ENCODE measurements at regions not wholly inside any gene's neighbourhood (a gene's known extent, or its start where the extent isn't known, plus 50 kb on each side); places are given as distances from the start of the nearest gene placed in this dataset.

GRCh38 chr5:51472472-51472871, 89.2 kb downstream of the ISL1 start:
- no peak overlapping the region for H3K4me3 Mint-ChIP-seq
- CTCF ChIA-PET, result no interaction called here
- no peak overlapping the region for H3K4me3 ChIP-seq (ENCODE audit: low read length)
- ATAC-seq (ENCODE audit: poor library complexity) (no peak), DNase-seq (no peak)
- intact Hi-C loops (cut with DNase I, micrococcal nuclease), result no loop called here
- no peaks in the 10 kb centered on the region for H3K4me1 ChIP-seq (ENCODE audit: insufficient read depth, low read length)
- no peak for TF ChIP-seq CTCF (IDR thresholded peaks at IDR 0.05)
- no peaks in the 10 kb centered on the region for H3K36me3 ChIP-seq (ENCODE audit: insufficient read depth, low read length)
- H3K9me3 Mint-ChIP-seq, result no peaks in the 10 kb centered on the region
- no peaks in the 10 kb centered on the region for H3K36me3 Mint-ChIP-seq (ENCODE audit: low read depth)
- no peaks in the 10 kb centered on the region for H3K27me3 ChIP-seq (ENCODE audit: control insufficient read depth in 1 of 2, insufficient read depth in 2 of 2, low read length in 2 of 2)
- no peak overlapping the region for H3K27ac Mint-ChIP-seq
- H3K27me3 Mint-ChIP-seq, result no peaks in the 10 kb centered on the region
- peaks cover 0 to 3% of the 10 kb centered on the region in 2 experiments for H3K9me3 ChIP-seq (ENCODE audit: control insufficient read depth in 1 of 2, insufficient read depth in 1 of 2, low read length in 2 of 2)
- no peaks in the 10 kb centered on the region for H3K4me1 Mint-ChIP-seq (ENCODE audit: low read depth)
- POLR2A ChIA-PET, result no interaction called here
- H3K27ac ChIP-seq (ENCODE audit: low read depth in 1 of 2, low read length in 2 of 2), result no peak overlapping the region

GRCh38 chr5:51475628-51476027, 92.4 kb downstream of the ISL1 start:
- no peak for ATAC-seq (ENCODE audit: poor library complexity)
- Mint-ChIP-seq H3K36me3 (ENCODE audit: low read depth) (no peaks in the 10 kb centered on the region), H3K4me1 (ENCODE audit: low read depth) (no peaks in the 10 kb centered on the region), H3K9me3 (no peaks in the 10 kb centered on the region), H3K4me3 (no peak overlapping the region), H3K27me3 (no peaks in the 10 kb centered on the region), H3K27ac (no peak overlapping the region)
- intact Hi-C loops (cut with DNase I, micrococcal nuclease), result no loop called here
- no peaks in the 10 kb centered on the region for H3K36me3 ChIP-seq (ENCODE audit: insufficient read depth, low read length)
- DNase-seq, result no peak
- no peak overlapping the region for H3K27ac ChIP-seq (ENCODE audit: low read depth in 1 of 2, low read length in 2 of 2)
- no peak overlapping the region for H3K4me3 ChIP-seq (ENCODE audit: low read length)
- CTCF ChIA-PET, result no interaction called here
- no peak for TF ChIP-seq CTCF (IDR thresholded peaks at IDR 0.05)
- H3K4me1 ChIP-seq (ENCODE audit: insufficient read depth, low read length), result no peaks in the 10 kb centered on the region
- H3K27me3 ChIP-seq (ENCODE audit: control insufficient read depth in 1 of 2, insufficient read depth in 2 of 2, low read length in 2 of 2), result no peaks in the 10 kb centered on the region
- H3K9me3 ChIP-seq (ENCODE audit: control insufficient read depth in 1 of 2, insufficient read depth in 1 of 2, low read length in 2 of 2), result no peaks in the 10 kb centered on the region
- POLR2A ChIA-PET, result no interaction called here

GRCh38 chr5:51476431-51476830, 93.2 kb downstream of the ISL1 start:
- no peak for ATAC-seq (ENCODE audit: poor library complexity)
- Mint-ChIP-seq H3K27ac (no peak overlapping the region), H3K36me3 (ENCODE audit: low read depth) (no peaks in the 10 kb centered on the region), H3K4me3 (no peak overlapping the region), H3K4me1 (ENCODE audit: low read depth) (no peaks in the 10 kb centered on the region), H3K27me3 (no peaks in the 10 kb centered on the region), H3K9me3 (peaks cover under 1% of the 10 kb centered on the region)
- ChIA-PET CTCF (no interaction called here), POLR2A (no interaction called here)
- DNase-seq, result no peak
- Histone ChIP-seq H3K9me3 (ENCODE audit: control insufficient read depth in 1 of 2, insufficient read depth in 1 of 2, low read length in 2 of 2) (no peaks in the 10 kb centered on the region), H3K36me3 (ENCODE audit: insufficient read depth, low read length) (no peaks in the 10 kb centered on the region), H3K4me1 (ENCODE audit: insufficient read depth, low read length) (no peaks in the 10 kb centered on the region), H3K4me3 (ENCODE audit: low read length) (no peak overlapping the region), H3K27me3 (ENCODE audit: control insufficient read depth in 1 of 2, insufficient read depth in 2 of 2, low read length in 2 of 2) (no peaks in the 10 kb centered on the region), H3K27ac (ENCODE audit: low read depth in 1 of 2, low read length in 2 of 2) (no peak overlapping the region)
- TF ChIP-seq CTCF (IDR thresholded peaks at IDR 0.05), result no peak
- intact Hi-C loops (cut with DNase I, micrococcal nuclease), result no loop called here
